Stimulated activated CD8-positive, alpha-beta memory T cell treated with anti-CD3 and anti-CD28 coated beads, Interleukin-15, amount 100 ng/mL, for 24 hours (primary cell): ENCODE measurements at regions not wholly inside any gene's neighbourhood (a gene's known extent, or its start where the extent isn't known, plus 50 kb on each side); places are given as distances from the start of the nearest gene placed in this dataset.

Experiments
- DNase-seq: peaks from one replicate; pipeline ENCODE4 v3.0.0-alpha.2; 2020; ENCODE audit warnings: low read depth

DNA sequence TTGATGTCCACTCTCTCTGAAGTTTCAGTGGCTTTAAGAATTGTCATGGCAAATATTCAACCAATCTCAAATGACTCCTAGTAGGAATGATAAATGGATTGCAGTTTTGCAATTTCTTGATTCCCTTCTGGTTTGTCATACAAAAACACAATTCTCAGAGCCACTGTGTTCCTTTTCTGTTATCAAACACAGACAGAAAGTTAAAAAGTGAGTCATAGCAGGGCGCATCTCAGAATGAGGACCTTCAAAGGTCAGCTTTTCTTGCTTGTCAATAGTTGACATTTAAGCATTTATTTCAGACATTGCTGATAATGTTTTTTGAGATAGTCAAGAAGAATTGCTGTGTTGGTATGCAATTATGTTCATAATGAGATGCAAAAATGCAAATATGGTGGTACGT, 405.9 kb downstream of the NR2F2 start:
- no peak for DNase-seq

DNA sequence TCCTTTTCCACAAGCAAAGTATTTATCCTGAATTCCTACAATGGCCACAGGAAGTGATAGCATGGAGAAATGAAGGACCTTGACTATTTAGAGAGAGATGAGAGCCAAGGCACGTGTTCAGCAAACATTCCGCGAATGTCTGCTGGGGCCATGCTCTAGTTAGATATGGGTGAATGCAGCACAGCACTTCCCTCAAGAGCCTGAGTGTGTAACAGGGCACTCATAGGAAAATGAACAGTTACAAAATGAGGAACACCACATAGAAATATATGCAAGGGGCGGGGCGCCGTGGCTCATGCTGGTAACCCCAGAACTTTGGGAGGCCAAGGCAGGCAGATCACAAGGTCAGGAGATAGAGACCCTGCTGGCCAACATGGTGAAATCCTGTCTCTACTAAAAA, 406.9 kb downstream of the NR2F2 start:
- DNase-seq = no peak

DNA sequence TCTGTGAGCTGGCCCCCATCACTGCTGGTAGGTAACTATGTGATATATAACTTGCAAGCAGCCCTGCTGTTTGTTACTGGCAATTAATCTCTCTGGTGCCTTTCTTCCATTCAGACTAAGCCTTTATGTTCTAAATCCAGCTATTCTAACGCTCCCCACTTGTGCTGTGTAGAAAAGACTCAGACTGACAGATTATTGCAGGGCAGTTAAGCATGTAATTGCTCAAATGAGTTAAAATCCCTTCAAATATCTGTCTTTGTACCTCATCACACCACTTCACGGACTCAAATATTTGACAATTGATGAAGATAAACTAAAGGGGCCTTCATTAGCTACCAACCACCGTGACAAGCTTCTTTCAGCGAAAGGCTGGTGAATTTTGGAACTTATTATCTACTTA, 416.2 kb downstream of the NR2F2 start:
- DNase-seq = no peak

DNA sequence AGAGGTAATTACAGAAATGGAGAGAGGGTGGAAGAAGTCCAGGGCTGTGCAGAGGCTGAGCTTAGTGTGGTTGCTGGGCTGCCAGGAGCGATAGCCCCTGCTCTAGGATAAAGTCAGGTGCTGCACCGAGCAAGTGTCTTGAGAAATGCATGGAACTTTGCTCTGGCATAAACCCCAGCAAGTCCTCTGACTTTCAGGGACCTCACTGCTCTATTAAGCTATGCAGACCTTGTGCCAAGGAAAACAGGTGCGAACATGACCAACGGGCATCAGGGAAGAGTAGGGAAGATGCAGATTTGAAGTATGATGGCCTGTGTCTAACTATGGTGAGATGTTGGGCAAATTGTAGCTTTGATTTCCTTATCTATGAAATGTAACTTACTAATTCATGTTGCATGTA, 416.8 kb downstream of the NR2F2 start:
- no peak for DNase-seq

DNA sequence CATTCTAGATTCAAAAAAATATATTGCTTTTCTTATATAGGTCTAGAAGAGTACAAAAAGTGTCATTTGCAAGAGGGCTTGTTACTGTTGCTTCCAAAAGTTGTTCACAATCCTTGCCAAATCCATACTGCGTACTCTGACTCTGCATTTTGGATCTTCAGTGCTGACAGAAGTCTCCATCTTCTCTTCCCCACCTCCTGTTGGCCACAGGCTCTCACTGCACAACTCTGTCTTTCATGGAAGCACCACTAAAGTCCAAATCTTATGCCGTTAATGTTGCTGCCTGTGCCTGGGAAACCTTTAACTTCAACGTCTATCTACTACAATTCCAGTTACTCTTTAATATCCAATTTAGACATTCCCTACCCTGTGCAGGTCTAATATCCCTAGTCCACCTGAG, 419.9 kb downstream of the NR2F2 start:
- DNase-seq = no peak

DNA sequence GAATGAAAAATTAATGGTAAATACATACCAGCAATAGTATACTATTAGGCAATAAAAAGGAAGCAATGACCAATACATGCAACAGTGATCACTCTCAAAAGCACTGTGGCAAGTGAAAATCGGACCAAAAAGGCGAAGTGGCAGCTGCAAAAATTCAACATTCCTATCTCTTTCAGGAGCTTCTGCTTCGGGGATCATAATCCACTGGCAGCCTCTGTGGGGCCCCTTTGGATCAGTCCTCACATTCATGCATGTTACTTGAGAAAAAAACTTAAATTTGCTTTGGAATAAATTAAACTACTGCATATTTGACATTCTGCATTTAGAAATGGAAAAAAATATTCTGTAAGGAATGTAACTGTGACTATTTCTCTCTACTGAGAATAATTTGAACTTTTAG, 425.6 kb downstream of the NR2F2 start:
- DNase-seq = no peak

DNA sequence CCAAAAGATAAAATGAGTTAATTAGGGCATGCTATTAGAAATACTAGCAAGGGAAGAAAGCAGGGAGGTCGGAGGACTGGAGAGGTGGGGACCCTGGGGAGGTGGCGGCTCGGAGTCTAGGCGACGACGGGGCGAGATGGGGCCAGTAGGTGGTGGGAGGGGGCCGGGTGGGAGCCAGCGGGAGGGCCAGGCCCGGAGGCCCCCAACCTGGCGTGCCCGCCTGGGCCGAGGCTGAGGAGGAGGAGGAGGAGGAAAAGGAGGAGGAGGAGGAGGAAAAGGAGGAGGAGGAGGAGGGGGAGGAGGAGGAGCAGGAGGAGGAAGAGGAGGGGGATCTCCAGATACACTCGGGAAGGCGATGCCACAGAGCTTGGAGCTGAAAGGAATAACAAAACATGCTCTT, 426.2 kb downstream of the NR2F2 start:
- no peak for DNase-seq

DNA sequence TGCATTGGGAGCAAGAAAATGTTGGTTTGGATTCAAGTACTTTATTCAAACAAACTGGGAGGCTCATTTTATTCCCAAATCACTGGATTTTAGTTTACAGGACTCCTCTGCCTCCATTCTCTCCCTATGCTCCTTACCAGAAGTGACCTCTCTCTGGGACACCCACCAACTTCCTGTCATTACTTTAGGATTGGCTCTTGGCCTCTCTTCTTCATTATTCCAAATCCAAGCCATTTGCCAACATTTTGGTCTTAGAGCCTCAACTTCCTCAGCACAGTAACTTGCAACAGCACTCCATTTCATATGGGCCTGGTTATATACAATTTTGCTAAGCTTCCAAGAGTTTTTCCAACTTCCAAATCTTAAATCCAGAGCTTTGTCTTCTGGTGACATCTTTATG, 432.1 kb downstream of the NR2F2 start:
- DNase-seq = no peak

DNA sequence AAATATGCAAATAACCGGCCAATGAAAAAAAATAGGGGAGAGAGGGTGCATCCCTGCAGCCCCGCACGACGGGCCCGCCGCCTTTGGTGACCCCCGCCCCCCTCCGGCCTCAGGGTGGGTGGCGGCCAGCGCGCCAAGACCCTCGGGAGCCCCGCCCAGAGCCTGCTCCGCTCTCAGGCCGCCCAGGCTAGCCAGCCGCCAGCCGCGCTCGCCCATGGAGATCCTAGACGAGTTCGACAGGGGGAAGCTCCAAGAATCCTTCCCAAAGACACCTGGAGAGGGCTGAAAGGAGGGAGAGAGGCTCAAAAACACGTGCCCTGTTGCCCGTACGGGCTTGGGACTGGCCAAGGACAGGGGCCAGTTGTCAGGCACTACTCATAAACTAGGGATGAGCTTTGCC, 434.0 kb downstream of the NR2F2 start:
- no peak for DNase-seq

DNA sequence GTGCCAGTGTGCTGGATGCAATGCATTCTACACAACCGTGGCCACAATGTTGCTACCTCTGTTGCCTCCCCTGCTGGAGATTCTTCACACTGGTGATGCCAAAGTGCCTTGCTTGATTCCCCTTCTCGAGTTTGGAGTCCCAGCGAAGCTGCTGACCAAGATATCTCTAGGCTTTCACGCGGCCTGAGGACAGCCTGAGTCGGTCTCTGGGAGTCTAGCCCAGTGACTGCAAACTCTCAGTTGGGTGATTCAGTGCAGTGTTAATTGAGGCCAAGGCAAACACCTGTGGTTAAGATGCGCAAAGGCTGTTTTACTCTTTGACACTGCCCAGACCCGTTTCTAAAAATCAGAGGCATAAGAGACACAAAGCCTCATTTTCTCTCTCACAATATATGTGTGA, 434.4 kb downstream of the NR2F2 start:
- DNase-seq = no peak

DNA sequence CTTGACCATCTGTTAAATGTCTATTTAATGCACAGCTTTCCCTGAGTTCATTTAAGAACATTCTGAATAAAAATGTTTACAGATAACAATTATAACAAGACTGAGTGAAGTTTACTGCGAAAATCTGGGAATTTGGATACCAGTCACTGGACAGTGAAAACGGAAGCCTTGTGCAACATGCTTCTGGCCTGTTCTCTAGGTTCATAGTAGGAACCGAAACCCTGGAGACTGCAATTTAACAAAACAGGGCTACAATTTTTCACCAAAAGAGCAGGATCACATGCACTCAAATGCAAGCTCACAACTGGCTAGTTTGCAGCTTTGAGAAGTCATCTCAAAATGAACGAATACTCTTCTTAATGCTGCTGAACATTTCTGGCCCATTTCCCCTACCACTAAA, 435.9 kb downstream of the NR2F2 start:
- DNase-seq = no peak

DNA sequence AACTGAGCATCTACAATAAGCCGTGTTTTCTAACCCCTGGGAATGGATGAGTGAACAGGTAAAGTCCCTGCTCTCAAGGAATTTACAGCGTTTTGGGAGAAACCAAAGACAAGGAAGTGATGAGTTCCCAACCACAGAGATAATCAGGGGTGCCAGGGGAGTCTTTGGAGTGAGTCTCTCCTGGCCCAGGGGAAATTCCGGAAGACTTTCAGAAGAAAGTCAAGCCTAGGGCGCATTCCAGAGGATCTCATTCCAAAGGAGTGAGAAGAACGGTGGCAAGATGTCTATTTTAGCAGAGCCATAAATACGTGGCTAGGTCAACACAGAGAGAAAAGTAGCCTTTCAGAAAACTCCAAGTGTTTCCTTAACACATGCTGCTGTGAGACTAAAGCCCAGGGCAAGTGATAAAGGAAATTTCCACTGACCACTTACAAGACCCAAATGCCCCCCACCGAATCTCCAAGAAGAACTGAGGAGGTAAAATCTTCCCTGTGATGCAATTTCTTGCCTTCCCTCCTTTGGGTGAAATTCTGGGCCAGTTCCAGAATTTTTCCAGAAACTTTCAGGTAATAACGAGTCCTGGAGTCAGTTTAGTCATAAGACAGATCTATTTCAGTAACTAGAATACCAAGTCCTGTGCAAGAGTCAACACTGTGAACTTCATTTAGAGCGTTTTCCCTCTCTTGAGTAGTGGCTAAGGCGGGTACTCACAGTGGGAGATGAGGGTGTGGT, 437.4 kb downstream of the NR2F2 start:
- no peak for DNase-seq

DNA sequence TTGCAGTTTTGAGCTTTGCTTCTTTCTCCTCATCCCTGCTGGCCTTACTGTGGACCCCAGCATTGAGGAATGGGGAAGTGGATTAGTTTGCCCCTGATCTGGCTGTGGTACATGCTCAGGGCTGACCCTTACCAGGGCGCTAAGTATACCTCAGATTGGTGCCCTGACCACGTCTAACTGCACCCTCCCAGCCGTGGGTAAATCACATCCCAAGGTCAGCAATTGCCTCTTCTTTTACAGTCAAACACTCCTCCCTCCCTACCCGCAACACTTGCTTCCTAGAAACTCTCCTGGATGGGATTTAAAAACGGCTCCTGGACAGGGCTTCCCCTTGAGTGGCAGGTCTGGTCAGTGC, 437.9 kb downstream of the NR2F2 start:
- no peak for DNase-seq

DNA sequence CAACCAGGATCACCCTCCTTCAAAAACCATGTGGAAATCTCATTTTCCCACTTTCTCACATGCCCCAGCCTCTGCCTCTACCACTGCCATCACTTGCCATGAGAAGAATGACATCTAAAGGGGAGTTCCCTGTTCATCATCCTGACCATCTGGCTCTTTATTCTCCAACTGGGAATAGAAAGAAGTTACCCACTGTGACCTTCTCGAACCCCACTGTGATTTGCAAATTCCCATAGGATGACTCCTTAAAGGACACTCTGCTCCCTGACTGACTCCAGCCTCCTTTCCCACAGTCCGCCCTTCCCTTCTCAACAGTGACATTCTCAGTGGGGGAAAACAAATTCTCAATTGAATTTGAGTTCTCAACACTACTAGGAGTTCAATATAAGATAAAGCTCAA, 440.5 kb downstream of the NR2F2 start:
- no peak for DNase-seq

DNA sequence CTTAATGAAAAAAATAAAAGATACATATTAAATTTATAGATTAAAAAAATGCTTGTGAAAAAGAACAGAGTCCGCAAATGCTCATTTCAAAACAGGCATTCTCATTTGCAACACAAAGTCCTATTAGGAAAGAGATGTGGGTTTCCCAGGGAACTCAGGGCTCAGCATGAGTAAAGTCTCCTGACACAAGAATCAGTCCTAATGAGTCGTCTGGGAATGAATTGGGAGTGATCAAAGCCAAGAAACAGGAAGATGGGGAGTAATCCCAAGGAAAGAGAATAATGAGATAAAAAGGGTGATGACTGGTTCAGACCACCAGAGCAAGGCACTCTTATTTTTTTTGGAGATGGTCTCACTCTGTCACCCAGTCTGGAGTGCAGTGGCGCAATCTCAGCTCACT, 443.7 kb downstream of the NR2F2 start:
- DNase-seq = no peak

DNA sequence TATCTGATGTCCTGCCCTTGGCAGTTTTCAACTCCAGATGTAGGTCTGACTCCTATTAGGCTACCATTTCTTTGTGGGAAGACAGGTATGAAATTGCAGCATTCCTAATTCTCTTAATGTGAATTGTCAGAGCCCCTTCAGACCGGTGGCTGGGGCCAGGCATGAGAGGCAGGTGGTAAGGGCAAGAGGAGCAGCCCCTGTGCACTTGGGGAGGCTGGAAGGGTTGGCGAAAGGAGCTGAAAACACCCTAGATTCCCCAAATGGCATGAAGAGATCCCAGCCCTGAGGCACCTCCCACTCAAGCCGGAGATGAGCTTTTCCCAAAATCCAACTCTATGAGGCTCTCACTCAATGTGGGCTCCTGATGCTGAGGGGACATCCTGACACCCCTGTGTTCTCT, 453.2 kb downstream of the NR2F2 start:
- DNase-seq = no peak

DNA sequence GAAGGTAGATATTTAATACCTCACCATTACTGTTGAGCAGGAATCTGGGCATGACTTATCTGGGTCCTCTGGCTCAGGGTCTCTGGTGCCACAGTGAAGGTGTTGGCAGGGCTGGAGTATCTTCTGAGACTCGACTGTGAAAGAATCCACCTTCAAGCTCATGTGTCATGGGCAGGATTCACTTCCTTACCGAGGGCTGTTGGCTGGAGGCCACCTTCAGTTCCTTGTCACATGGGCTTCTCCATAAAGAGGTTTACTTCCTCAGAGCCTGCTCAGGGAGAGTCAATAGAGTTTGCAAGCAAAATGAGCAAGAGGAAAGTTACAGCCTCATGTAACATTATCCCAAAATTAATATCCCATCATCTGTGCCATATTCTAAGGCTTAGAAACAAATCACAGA, 459.5 kb downstream of the NR2F2 start:
- no peak for DNase-seq

DNA sequence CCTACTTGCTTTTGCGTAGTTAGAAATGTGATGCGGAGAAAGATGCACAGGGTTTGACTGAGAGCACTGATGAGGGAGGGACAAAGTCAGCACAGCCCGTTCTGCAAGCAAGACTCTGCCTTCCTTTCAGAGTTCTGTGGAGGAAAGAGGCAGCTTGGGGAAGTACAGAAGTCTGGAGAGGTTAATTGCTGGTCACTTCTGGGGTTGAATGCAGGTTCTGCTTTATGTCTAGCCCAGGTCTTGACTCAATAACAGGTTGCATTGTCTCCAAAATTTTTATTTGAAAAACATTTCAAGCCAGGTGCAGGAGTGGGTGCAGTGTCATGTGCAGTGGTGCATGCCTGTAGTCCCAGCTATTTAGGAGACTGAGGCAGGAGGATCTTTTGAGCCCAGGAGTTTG, 461.7 kb downstream of the NR2F2 start:
- no peak for DNase-seq

DNA sequence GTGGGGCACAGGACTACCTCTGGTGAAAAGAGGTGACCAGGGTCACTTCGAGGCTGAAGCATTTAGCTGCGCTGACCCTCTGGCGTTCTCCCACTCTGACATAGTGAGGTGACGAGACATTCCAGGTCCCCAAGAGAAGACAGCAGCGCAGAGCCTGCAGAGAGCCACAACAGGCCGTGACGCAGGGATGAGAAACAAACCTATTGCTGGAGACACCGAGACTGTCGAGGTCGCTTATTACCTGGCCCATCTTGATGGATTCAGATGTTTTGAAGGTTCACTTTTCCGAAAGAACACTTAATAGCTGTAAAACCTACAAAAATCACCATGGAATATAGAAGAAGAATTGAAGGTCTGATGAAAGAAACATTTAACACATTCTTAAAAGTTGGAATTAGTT, 466.3 kb downstream of the NR2F2 start:
- DNase-seq = no peak

DNA sequence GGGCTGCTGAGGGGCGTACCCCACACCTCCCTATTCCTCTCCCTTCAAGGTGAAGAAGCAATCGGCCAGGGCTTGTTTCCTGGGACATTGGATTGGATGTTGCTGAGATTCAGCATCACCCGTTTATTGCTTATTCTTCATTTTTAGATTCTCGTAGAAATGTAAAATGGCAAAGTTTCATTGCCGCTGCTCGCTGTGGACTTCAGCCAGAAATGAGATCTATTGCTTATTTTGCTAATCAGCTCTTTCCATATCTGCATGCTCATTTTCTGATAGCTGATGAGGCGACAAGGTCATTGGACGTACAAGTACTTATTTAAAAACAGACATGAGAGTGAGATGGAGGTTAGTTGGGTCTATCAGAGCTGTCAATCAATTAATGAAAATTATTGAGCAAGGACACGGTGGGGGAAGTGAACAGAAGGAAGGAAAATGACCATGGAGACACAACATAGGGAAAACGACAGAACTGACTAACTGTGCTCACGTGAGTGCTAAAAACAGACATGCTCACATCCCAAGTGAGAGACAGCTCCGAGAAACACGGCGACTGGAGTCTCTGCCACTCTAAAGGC, 471.2 kb downstream of the NR2F2 start:
- DNase-seq = no peak

DNA sequence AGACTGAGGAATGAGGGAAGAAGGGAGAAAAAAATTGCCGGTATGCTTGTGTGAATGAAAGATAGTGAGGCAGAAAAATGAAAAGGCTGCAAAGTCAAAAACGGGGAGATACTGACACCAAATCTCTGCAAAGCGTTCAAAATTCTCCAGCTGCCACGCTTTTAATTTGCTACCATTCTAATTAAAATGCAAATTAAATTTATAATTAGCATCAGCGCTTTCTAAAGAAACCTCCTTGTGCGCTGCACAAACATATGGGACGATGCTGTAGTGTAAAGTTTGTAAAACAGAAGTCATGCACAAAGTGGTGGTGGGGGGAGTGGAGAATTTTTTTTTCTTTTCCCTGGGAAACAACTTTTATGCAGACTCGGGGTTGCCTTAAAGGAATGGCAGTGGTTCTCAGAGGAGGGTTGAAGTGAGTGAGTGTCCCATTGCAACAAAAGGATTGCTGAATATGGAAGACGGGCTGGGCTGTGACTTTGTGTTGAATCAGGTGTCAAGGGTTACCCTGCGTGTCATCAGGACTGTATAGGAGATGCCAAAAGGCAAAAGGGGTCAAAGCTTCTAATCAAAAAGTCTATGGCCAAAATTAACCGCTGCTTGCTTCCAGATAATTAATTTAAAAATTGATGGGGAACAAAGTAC, 472.2 kb downstream of the NR2F2 start:
- no peak for DNase-seq

DNA sequence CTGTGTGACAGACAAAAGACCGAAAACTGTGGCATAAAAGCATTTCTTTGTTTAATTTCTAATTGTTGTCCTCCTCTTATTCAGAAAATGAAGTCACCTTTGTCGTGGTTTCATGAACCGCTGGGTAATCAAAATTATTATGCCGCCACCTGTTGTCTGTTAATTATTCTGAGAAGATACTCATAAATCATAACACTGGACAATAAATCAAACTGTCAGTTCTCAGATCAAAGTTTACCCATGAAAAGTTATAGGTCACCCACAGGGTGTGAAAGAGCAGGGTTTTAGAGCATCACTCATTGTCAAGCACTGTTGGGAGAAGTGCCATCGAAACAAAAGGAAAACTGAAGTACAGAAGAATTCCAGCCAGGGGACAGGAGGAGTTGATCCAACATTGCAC, 474.3 kb downstream of the NR2F2 start:
- DNase-seq = no peak

DNA sequence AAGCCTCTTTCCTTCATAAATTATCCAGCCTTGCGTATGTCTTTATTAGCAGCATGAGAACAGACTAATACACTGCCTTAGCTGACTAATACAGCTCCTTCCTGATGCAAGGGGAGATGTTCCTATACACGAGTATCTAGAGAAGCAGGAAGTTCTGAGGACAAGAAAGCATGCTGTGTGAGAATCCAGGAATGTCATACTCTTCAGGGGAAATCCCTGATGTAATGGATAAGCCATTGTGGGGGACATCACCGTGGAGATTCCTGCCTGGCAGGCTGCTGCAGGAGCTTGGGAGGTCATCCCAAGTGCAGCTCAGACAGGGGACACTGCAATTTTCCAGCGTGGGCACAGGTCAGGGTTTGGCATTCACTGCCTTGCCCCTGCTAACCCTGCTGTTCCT, 476.9 kb downstream of the NR2F2 start:
- no peak for DNase-seq

DNA sequence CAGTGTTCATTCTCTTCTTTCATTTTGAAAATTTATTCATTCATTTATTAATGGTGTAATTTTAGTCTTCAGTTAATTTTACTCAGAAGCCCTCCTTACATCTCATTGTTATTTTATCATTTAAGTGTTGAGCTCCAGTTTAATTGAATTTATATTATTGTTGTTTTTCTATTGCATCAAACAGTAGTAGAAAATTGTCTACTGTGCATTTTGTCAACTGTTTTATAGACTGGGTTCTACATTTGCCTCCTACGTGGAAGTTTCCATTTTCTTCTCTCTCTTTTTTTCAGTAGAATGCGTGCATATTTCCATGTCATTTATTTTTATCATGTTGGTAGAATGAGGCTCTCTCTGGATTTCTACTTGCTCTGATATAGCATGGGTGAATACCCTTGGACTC, 487.4 kb downstream of the NR2F2 start:
- DNase-seq = no peak
